HG02610 (cell line): ENCODE measurements at regions not wholly inside any gene's neighbourhood (a gene's known extent, or its start where the extent isn't known, plus 50 kb on each side); places are given as distances from the start of the nearest gene placed in this dataset.
"Not testable (repeated sequence)": the region's sequence is repeated elsewhere in the genome, so short reads cannot be mapped to it uniquely, and the experiment has no call there.

Experiments used
- ATAC-seq: cut with Tn5 transposase; IDR thresholded peaks from one replicate; pipeline ENCODE4 v1.9.1; 2021; ENCODE audit warnings: mild to moderate bottlenecking, moderate library complexity; ENCODE audit not compliant: unreplicated experiment

DNA sequence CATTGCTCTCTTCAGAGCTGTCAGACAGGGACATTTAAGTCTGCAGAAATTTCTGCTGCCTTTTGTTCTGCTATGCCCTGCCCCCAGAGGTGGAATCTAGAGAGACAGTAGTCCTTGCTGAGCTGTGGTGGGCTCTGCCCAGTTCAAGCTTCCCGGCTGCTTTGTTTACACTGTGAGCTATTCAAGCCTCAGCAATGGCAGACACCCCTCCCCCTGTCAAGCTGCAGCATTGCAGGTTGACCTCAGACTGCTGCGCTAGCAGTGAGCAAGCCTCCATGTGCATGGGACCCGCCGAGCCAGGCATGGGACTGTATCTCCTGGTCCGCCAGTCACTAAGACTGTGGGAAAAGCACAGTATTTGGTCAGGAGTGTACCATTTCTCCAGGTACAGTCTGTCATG is 53.6 kb upstream of the MAPK10 start:
- not testable (repeated sequence) for ATAC-seq

DNA sequence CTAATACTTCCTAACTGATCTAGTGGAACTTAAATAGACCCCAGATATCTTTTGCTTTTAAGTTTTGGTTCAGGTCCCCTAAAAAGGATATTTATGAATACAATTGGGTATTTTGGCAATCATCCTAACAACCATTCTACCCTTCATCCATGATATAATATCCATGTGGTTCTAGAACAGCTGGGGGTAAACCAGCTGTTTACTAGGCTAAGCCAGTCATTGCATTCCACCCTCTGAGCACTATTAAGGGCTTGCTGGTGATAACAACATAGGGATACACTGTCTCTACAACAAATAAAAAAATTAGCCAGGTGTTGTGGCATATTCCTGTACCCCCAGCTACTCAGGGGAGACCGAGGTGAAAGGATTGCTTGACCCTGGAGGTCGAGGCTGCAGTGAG is 54.8 kb upstream of the MAPK10 start:
- ATAC-seq = no peak

DNA sequence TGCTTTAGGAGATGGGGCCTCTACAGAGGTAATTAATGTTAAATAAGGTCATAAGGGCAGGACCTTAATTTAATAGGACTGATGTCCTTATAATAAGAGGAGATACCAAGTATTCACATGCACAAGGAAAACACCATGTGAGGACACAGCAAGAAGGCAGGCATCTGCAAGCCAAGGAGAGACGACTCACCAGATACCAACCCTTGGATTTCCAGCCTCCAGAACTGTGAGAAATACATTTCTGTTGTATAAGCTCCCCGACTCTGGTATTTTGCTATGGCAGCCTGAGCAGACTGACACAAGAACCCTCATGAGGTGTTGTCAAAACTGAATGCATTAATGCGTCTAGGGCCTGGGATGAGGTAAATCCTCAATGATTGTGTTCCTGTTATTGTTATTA is 56.2 kb upstream of the MAPK10 start:
- no peak for ATAC-seq

DNA sequence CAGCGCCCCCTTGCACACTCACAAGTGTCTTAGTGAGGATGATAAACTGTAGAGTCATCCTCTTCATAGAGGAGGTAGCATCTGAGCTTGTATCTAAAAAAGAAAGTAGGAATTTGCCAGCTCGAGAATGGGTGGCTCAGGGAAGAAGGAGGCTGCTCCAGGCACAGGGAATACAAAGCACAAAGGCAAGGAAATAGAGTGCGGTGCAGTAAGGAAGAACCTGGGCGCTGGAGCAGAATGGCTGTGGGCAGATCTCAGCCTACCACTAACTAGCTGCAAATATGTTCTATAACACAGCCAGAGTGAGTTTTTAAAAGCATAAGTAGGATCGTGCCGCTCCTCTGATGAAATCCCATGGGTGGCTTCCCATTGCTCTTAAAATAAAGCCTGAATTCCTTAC is 61.6 kb upstream of the MAPK10 start:
- no peak for ATAC-seq

DNA sequence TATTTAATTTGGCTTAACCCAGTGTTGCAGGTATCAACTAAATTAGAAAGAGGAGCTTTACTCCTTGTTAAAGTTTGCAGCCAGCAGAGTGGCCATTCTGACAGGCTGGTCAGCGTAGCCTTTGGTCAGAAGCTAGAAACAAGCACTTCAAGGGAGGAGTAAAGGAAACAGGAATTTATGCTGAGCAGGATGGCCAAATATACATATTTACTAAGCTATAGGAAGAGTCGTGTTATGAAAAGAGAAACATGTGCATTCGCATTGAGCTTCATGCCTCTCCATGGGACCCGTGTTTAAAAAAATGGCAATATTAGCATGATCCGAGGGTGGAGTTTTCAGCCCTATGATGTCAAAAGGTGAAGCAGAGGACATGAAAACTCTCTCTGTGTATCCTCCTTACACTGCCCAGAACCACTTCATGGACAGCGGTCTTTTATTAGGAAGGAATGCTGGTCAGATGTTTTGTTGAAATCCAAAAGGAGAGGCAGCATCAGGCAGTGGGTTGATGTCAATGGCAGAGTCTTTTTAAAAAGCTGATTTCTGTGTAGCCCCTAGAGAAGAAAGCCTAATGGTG is 71.8 kb upstream of the MAPK10 start:
- no peak for ATAC-seq

DNA sequence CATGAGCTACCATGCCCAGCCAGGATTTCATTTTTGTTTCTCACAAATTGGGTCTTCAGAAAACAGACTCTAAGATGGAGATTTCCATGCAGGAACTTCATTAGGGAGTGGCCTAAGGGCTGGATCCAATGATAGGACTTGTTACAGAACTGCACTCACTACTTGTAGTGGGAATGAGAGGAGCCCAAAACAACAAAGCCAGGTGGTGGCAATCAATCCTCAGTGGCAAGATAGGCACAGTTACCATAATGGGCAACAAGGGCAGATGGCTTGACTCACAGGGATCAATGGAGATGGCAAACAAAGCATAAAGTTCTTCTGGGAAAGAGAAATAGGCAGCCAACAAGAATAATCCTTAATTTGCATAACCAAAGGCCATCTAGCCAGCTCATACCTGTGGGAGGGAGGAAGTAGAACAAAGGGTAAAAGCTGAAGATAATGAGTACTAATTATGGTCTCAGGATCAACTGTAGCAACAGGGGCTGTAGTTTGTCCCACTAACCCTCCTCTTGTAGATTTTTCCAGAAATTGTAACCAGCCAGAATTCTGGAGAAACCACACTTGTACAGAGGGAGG is 72.8 kb upstream of the MAPK10 start:
- ATAC-seq = no peak

DNA sequence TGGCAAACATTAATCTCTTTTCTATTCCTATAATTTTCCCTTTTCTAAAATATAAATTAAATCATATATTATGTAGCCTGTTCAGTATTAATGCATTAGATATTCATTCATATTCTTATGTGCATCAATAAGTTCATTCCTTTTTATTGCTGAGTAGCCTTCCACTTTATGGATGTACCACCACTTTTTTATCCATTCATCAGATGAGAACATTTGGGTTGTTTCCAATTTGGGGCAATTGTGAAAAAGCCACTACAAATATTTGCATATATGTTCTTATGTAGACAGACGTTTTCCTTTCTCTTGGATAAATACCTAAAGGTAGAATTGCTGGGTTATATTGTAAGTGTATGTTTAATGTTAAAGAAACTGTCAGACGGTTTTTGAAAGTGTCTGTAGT is 79.4 kb upstream of the MAPK10 start:
- ATAC-seq = no peak

DNA sequence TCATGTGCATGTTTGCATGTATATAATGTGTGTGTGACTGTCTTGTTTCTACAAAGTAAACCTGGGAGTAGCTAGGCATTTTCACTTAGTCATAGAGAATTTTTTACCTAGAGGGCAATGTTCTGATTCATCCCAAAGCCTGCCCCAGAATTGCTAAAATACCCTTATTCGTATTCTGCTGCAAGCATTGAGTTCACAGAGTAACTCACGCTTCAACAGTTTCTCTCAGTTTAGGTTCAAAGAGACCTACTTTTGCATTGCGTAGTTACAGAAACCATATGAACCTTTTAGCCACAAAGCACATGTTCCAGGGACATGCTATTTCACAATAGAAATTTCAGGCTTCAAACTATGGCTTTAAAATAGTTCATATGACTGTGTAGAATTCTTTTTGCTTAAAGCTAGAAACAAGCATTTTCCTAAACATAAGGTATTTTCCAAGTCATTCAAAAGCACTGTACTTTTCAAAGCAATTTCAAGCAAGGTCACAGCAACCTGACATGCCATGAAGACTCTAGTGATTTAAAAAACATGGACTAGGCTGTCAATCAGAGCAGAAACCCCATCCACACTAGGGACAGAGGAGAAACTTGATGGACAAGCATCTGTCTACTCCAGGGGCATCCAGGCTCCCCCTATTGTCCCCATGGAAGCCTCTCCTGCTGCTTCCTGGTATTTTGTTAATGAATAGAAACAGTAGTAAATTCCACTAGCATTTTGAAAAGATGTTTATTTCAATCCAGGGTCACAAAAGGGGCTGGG is 81.5 kb upstream of the MAPK10 start:
- peak; percentile 95 for ATAC-seq

DNA sequence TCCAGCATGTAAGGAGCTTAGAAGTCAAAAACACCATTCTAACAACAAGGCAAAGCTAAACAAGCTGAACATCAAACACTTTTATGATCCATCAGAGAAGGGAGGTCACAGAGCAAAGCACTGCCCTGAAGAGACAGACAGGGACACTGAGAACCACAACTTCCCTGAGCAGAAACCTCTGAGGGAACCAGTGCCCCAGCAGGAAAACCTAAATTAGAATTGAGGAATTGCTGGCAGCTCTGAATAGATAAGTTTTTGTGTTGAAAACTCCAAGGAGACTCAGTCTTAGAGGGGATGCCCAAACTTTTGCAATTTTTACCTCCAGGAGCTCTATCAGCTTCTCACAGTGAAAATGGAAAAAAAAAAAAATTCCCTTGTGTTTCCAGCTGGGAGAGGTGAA is 83.0 kb upstream of the MAPK10 start:
- no peak for ATAC-seq

DNA sequence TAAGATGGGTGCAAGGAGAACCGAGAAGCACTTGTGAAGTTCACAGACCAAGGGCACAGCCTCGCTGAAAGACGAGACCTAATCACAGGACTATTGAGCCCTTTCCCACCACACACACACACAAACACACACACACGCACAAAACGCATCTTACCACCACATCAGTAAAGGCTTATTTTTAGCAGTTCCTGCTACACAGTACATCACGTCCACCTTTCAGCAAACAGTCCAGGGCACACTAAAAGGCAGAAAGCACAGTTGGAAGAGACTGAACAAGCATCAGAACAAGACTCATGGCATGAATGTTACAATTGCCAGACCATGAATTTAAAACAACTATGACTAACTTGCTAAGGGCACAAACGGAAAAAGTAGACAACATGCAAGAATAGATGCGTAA is 83.6 kb upstream of the MAPK10 start:
- no peak for ATAC-seq

DNA sequence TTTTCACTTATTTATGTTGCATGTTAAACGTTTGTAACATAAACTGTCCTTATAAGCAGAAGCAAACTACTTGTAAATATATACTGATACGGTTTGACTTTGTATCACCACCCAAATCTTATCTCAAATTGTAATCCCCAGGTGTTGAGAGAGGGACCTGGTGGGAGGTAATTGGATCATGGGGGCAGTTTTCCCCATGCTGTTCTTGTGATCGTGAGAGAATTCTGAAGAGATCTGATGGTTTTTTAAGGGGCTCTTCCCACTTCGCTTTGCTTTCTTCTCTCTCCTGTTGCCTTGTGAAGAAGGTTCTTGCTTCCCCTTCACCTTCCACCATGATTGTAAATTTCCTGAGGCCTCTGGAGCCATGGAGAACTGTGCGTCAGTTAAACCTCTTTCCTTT is 87.1 kb upstream of the MAPK10 start:
- no peak for ATAC-seq

DNA sequence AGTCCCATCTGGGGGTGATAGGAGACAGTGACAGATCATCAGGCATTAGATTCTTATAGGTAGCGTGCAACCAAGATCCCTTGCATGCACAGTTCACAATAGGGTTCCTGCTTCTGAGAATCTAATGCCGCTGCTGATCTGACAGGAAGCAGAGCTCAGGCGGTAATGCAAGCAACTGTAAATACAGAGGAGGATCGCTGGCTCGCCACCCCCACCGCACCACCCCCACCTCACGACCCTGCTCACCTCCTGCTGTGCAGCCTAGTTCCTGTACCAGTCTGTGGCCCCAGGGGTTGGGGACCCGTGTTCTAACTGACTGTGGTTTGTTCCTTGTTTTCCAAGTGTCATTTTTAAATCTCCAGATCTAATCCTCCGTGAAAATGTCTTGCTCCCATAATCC is 89.0 kb upstream of the MAPK10 start:
- ATAC-seq = no peak

DNA sequence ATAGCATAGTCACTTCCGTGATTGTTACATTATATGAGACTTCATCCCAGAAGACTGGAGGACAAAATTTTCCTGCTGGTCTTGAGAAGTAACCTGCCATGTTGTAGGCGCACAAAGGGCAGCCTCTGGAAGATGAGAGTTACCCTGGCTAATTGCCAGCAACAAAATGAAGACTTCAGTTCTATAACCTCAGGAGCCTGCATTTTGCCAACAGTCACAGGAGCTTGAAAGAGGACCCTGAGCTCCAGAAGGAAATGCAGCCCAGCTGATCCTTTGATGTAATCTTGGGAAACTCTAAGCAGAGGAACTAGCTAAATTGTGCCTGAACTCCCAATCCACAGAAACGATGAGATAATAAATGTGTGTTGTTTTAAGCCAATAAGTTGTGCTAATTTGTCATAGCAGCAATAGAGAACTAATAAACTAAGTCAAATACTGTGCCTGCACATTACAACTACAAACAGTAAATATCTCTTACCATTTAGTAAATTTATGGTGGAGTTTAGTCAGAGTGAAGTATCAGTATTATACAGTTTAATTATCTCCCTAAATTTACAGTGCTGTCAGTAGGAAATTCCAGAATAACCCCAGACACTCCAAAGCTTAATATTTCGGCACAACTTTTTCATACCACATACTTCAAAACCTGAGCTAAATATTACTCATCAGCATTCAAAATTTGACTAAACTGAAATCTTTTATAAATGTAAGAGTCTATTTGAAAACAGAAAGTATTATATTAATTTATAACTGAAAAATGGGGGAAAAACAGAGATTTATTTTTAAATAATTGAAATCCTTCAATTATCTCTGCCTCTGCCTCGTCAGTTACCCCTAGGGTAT is 90.1 kb upstream of the MAPK10 start:
- no peak for ATAC-seq

DNA sequence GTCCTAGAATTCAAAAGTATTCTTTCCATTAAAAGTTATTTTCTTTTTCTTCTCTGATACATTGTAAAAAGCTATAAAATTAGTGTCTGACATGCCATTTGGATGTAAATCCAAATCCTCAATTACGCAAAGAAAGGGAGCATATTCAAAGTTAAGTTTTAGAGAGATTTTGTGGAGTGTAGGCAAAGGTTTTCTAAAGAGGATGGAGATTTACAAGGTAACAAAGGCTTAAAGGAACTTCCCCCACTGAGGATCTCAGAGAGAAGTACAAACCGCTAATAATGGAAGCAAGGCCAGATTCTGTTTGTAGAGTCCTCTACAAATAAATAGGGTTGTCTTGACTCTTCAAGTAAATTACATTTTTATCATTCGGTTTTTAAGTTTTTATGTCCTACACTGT is 91.0 kb upstream of the MAPK10 start:
- no peak for ATAC-seq

DNA sequence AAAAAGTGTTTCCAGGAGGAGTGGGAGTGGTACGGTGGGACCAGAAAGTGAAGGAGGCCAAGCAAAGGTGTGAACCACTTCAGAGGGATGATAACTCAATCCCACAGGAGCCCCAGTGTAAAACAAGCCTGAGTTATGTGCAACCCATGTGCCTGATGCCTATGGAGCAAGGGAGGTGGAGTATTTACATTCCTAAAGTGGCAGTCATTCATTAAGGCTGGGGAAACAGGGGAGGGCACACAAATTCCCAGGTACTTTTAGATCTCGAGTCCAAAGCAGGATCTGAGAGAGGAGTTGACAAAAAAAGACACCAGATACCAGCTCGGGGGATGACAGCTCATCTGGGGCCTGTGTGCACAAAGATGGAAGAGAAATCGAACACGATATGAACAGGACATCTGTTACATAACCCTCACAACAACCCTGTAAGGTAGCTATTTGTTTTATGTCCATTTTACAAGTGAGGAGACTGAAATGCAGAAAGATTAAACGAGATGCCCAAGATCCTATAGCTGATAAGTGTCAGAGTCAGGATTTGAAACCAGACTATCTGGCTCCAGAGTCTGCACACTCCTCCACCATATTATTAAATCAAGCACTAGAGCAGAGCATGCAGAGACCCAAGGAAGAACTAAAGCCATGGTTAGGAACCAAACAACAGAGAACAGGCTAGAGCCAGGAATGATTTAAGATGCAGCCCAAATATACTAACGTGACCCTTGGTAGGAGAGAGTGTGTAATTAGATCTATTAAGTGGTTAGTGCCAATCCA is 91.9 kb upstream of the MAPK10 start:
- no peak for ATAC-seq

DNA sequence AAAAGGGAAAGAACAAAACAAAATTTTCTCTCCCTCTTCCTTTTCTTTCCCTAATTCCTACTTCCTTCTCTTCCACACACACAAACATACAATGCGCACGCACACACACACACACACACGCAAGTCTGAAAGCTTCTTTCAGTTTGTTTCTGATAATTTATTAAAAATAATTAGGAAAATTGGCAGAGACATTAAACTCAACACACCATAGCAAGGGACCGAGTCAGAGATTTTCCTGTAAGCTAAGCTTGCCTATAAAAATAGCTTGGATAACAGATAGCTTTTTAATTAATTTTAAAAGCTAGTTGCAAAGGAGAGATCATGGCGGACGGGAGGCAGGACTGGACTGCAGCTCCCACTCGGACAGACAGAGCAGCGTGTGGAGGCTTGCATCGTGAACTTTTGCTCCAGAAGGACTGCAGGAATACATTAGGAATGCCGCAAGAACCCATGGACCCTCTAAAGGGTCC is 92.6 kb upstream of the MAPK10 start:
- ATAC-seq = no peak

DNA sequence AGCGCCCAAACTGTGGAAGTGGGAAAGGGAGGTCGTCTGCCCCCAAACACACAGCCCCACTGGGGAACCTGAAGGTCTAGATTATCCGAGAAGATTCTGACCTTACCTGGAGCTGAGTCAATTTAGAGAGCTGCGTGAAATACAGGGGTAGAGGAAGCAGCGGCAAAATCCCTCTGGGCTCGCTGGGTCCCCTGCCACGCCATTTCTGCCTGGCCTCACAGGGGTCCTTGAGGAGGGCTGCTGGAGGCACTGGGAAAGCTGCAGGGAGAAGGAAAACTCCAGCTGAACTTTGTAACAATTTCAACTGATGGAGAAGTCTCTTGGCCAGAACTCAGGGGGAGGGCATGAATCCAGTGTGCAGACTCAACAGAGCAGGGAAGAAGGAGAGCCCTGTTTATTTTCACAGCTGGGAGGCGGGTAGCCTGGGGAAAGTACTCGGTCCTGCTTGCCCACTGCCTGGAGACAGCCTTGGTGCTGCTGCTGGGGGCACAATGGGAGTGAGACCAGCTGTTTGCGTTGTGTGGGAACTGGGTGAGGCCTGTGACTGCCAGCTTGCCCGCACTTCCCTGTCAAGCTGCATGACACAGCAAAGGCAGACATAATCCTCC is 93.2 kb upstream of the MAPK10 start:
- no peak for ATAC-seq

DNA sequence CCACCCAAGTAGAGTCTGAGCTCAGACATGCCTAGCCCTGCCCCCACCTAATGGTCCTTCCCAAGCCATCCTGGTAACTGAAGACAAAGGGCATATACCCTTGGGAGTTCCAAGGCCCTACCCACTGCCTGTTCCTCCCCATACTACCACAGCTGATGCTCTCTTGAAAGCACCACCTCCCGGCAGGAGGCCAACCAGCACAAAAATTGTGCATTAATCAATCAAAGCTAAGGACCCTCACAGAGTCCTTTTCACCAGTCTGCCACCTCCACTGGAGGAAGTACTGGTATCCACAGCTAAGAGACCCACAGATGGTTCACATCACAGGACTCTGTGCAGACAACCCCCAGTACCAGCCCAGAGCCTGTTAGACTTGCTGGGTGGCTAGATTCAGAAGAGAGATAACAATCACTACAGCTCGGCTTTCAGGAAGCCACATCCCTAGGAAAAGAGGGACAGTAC is 93.8 kb upstream of the MAPK10 start:
- not testable (repeated sequence) for ATAC-seq

DNA sequence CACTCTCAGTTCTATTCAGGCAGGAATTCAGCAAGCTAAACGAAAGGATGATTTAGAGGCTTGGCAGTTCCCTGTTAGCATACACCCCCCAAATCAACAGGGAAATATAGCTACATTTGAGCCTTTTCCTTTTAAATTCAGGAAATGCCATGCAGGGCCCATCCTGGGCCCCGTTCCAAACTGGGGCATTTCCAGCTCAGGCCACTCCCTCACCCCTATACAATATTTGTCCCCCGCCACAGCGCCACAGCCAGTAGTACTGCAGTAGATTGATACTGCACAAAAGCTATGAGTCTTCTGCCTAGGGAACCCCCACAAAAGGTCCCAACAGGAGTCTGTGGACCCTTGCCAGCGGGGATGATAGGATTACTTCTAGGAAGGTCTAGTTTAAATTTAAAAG is 102.0 kb upstream of the MAPK10 start:
- ATAC-seq = no peak

DNA sequence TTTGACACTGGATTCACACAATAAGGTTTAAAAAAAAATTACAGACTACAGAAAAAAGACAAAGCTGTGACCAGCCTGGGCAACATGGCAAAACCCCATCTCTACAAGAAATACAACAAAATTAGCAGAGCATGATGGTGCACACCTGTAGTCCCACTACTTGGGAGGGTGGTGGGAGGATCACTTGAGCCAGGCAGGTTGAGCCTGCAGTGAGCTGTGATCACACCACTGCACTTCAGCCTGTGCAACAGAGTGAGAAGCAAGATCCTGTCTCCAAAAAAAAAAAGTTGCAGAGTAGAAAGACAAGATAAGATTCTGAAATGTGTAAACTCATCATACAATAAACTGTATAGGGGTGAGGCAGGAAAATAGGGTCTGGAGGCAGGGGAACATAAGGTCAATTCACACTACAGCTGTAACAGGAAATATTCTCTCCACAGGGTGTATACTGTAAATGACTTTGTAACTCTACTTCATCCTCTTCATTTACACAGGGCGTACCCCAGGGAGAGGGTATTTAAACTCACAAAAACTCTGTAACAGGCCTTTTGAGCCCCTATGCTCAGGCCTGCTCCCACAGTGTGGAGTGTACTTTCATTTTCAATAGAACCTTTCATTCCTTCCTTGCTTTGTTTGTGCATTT is 112.6 kb upstream of the MAPK10 start:
- no peak for ATAC-seq
